IPS DF 4.7 (cell line): ENCODE measurements at regions not wholly inside any gene's neighbourhood (a gene's known extent, or its start where the extent isn't known, plus 50 kb on each side); places are given as distances from the start of the nearest gene placed in this dataset.
"Not testable (repeated sequence)": the region's sequence is repeated elsewhere in the genome, so short reads cannot be mapped to it uniquely, and the experiment has no call there.

Source experiments
- DNase-seq: peaks from one replicate; pipeline ENCODE4 v3.0.0-alpha.2; 2013; ENCODE audit warnings: low spot score; ENCODE audit errors: extremely low read depth

DNA sequence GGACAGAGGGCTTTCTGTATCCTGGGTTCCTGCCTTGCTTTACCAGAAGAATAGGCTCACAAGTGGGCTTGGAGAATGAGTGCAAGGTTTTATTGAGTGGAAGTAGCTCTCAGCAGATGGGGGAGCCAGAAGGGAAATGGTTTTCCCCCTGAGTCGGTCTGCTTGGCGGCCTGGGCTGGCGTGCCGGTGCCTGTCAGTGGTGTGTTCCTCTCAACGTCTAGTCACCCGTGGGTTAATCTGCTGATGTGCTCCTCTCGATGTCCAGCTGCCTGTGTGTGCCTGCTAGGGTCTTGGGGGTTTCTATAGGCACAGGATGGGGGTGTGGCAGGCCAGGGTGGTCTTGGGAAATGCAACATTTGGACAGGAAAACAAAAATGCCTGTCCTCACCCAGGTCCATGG lies 370.8 kb upstream of the ZNF462 start:
- not testable (repeated sequence) for DNase-seq

DNA sequence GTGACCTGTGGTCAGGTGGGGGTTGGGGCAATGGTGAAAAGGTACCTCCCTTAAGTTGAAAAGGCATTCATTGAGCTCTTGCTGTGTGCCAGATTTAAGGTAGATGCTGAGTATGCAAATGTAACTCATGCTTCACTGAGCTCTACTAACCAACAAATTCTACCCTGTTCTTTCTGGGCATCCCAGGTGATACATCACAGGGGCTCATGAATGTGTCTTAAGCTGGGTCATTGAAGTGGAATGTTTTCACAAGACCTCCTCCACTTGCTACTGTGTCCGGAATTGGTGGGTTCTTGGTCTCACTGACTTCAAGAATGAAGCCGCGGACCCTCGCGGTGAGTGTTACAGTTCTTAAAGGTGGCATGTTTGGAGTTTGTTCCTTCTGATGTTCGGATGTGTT lies 362.8 kb upstream of the ZNF462 start:
- no peak for DNase-seq

DNA sequence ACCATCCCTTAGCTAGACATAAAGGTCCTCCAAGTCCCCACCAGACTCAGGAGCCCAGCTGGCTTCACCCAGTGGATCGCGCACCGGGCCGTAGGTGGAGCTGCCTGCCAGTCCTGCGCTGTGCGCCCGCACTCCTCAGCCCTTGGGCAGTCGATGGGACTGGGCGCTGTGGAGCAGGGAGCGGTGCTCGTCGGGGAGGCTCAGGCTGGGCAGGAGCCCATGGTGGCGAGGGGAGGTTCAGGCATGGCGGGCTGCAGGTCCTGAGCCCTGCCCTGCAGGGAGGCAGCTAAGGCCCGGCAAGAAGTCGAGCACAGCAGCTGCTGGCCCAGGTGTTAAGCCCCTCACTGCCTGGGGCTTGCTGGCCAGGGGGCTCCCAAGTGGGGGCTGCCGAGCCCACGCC lies 361.8 kb upstream of the ZNF462 start:
- not testable (repeated sequence) for DNase-seq

DNA sequence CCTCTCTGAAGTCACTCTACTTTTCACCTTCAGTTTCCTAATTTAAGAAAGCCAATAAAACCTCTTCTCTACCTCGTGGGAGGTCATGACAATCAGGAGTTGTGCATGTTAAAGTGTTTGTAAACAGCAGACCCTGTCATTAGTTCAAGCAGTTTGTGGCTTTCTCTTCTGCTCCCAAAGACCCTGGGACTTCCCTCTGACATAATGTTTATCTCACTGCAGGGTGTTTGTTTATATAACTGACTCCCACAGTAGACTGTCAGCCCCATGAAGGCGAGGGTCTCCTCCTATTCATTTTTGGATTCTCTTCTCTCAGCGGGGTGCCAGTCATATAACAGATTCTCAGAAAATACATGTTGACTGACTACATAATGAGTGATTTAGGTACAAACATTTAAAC lies 360.0 kb upstream of the ZNF462 start:
- no peak for DNase-seq

DNA sequence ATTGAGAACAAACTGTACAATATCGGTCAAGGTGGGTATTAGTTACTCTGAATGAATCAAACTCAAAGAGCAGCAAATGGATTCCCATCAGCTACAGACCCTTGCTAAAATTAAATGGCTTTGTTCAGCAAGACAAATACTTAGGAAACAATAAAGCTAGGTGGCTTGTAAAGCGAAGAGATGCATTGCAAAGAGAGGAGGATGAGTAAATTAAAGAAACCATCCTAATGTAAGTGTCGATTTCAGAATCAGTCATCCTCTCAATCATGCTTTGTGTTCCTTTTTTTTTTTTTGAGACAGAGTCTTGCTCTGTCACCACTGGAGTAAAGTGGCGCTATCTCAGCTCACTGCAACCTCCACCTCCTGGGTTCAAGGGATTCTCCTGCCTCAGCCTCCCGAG lies 359.2 kb upstream of the ZNF462 start:
- no peak for DNase-seq

GRCh38 chr9:106526716-106527204 lies 336.2 kb upstream of the ZNF462 start:
- no peak for DNase-seq

DNA sequence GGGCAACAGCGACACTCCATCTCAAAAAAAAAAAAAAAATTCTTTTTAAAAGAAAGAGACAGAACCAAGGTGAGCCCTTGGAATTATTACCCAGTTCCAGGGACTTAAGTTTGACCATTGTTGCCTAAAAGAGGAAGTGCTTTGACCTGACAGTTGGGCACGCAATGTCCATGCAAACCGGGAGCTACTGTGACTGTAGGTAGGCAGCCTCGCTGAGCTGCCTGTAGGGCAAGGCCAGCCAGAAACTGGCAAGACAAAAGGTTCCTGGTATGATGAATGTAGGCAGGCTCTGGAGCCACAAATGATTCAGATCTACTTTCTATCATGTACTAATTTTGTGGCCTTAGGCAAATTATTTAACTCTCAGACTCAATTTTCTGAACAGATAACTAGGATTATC lies 334.8 kb upstream of the ZNF462 start:
- no peak for DNase-seq

- no peak for DNase-seq
Observed at GRCh38 chr9:106529616-106530015, 333.4 kb upstream of the ZNF462 start.

DNA sequence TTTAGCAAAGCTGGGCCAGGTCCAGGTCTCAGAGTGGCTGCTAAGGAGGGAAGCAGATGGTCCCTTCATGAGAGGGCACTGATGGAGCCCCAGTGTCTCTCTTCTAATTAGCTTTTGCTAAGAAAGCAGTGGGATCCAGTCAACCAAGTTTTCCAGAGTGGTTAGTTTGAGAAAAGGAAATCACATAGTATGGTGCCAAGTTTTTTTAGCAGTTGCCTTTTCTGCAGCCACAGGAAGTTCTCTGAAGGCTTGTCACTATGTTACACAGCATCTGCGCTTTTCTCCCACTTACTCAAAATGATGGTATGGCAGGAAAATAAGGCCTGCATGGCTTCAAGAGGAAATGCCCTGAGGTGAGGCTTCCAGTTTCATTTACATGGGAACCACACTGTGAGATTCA lies 331.5 kb upstream of the ZNF462 start:
- no peak for DNase-seq

DNA sequence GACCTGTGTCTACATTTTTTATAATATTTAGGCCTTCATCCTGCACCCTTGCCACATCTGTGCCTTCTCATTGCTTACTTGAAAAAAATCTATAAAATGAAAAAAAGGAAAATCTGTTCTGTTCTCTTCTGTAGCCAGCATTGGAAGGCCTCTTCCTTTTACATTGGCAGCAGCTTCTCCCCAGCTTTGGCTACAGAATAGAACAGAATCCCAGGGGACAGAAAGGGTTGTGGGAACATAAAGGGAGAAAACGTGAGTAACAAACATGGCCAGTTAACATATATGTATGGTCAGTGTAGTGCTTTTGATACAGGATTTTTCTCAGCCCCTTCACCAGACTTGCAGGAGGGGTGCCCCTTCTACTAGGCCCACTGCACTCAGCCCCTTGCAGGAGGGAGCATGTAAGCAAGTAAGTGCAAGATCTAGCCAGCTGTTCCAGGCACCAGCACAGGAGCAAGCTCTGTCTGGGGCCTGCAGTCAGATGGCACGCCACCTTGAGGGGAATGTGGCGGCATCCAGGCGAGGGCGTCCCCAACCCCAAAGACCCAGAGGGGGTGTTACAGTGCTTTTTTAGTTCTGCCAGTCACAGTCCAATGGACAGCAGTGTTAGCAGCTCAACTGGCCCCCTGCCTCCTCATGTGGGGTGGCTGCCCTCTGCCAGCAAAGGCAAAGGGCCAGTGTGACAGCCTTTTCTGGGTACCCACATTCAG lies 330.5 kb upstream of the ZNF462 start:
- no peak for DNase-seq

GRCh38 chr9:106534800-106535199 lies 328.2 kb upstream of the ZNF462 start:
- no peak for DNase-seq

- no peak for DNase-seq
Observed at GRCh38 chr9:106535439-106535838, 327.5 kb upstream of the ZNF462 start.

GRCh38 chr9:106557996-106558667 lies 304.8 kb upstream of the ZNF462 start:
- no peak for DNase-seq

DNA sequence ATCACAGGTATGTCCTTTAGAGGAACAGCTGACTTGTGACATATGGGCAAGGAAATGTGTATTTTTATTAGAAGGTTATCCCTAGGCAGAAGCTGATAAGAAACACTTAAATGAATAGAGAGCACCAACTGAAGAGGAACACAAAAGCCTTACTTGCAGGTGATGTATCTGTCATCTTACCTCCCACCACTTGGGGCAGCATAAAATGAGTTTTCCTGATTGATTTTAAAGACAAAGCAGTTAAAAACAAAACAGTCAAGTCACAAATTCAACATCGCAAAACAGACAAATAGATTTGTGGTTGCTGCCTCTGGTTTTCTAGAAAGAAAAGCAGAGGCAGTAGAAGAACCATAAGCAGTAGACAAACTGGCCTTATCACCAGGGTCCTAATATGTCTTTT lies 302.4 kb upstream of the ZNF462 start:
- no peak for DNase-seq

GRCh38 chr9:106575823-106576222 lies 287.1 kb upstream of the ZNF462 start:
- DNase-seq = no peak

- no peak for DNase-seq
Observed at GRCh38 chr9:106576232-106576760, 286.7 kb upstream of the ZNF462 start.

DNA sequence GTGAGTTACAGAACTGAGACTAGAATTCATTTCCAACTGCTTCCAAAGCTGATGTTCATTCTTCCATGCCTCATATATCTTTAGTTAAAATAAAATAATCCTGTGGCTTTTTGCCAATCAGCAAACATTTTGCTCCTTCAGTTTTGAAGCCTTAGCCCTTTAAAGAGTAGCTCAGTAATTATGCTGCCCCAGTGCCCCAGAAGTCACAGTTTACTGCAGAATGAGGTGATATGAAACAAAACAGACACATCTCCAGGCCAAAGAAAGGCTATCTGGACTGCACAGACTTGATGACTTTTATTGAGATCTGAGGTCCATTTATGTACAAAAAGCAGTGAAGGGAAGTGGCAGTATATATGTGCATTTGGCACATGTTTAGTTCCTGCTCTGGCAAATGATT lies 285.8 kb upstream of the ZNF462 start:
- no peak for DNase-seq

- DNase-seq = no peak
Observed at GRCh38 chr9:106580546-106580945, 282.4 kb upstream of the ZNF462 start.

- no peak for DNase-seq
Observed at GRCh38 chr9:106581973-106582372, 281.0 kb upstream of the ZNF462 start.

DNA sequence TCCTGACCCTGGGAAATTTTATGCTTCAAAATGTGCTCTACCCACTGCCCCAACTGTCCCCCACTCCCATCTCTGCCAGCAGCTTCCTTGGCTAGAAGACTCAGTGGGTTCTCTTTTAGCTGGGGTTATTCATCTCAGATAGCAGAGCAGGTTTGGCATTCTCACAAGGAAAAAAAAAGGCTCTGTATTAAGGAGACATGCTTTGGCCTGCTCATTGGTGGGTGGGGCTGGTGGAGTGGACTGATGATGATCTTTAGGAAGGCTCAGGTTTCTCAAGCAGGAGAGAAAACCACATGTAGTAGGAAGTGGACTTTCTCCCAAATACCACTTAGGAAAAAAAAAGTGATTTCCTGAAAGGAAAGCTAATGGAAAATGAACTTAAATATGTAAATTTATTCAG lies 279.2 kb upstream of the ZNF462 start:
- DNase-seq = no peak

GRCh38 chr9:106587042-106587441 lies 275.9 kb upstream of the ZNF462 start:
- DNase-seq = no peak

- DNase-seq = no peak
Observed at GRCh38 chr9:106588626-106589025, 274.3 kb upstream of the ZNF462 start.
